ENCODE measurements at regions not wholly inside any gene's neighbourhood (a gene's known extent, or its start where the extent isn't known, plus 50 kb on each side); places are given as distances from the start of the nearest gene placed in this dataset.

DNA sequence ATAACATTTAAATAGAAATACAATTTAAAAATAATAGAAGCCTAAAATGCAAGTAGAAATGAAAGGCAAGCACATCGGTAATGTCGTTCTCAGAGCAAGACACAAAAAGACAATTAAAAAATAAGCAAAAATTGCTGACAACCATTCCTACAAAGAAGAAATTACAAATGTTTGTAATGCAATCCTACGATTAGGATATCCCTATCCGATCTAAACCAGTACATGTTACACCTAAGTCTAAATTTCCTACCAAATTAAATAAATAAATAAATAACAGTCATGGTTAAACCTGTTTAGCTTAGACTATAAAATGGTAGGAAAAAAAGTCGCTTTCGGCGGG, 90.0 kb downstream of the ANXA2R start:
- TF ChIP-seq POLR2A (IDR thresholded peaks at IDR 0.05; ENCODE audit: low read depth) (no peak), EP300 (IDR thresholded peaks at IDR 0.05) (no peak)
- TF ChIP-seq, protein P1, sequence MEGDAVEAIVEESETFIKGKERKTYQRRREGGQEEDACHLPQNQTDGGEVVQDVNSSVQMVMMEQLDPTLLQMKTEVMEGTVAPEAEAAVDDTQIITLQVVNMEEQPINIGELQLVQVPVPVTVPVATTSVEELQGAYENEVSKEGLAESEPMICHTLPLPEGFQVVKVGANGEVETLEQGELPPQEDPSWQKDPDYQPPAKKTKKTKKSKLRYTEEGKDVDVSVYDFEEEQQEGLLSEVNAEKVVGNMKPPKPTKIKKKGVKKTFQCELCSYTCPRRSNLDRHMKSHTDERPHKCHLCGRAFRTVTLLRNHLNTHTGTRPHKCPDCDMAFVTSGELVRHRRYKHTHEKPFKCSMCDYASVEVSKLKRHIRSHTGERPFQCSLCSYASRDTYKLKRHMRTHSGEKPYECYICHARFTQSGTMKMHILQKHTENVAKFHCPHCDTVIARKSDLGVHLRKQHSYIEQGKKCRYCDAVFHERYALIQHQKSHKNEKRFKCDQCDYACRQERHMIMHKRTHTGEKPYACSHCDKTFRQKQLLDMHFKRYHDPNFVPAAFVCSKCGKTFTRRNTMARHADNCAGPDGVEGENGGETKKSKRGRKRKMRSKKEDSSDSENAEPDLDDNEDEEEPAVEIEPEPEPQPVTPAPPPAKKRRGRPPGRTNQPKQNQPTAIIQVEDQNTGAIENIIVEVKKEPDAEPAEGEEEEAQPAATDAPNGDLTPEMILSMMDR (IDR thresholded peaks at IDR 0.05) = no peak
